Osteocyte (in vitro differentiated cells): ENCODE measurements at regions not wholly inside any gene's neighbourhood (a gene's known extent, or its start where the extent isn't known, plus 50 kb on each side); places are given as distances from the start of the nearest gene placed in this dataset. TPM values are rescaled to one million over a fixed set of nuclear protein-coding genes. Genes with fewer than 3 reads are reported as not detected.

ENCODE experiments used
- DNase-seq: peaks from one replicate; pipeline ENCODE4 v3.0.0; 2021; ENCODE audit warnings: mixed read lengths; ENCODE audit not compliant: unreplicated experiment; ENCODE audit errors: extremely low spot score
- H3K27ac Mint-ChIP-seq: one replicate; pipeline ENCODE4 v1.8.0; 2021; ENCODE audit warnings: mild to moderate bottlenecking, mixed read lengths; ENCODE audit not compliant: unreplicated experiment
- H3K27me3 Mint-ChIP-seq: one replicate; pipeline ENCODE4 v1.8.0; 2021; ENCODE audit warnings: mixed read lengths; ENCODE audit not compliant: unreplicated experiment
- H3K36me3 Mint-ChIP-seq: one replicate; pipeline ENCODE4 v1.8.0; 2021; ENCODE audit warnings: mixed read lengths; ENCODE audit not compliant: unreplicated experiment
- H3K4me1 Mint-ChIP-seq: one replicate; pipeline ENCODE4 v1.8.0; 2021; ENCODE audit warnings: mixed read lengths; ENCODE audit not compliant: unreplicated experiment
- H3K4me3 Mint-ChIP-seq: one replicate; pipeline ENCODE4 v1.8.0; 2021; ENCODE audit warnings: mild to moderate bottlenecking, moderate library complexity, mixed read lengths; ENCODE audit not compliant: unreplicated experiment
- H3K9me3 Mint-ChIP-seq: one replicate; pipeline ENCODE4 v1.8.0; 2021; ENCODE audit warnings: mixed read lengths; ENCODE audit not compliant: unreplicated experiment
- microRNA-seq: library from miRNA; unstranded; fragments of <30 nt; microRNA quantifications from one replicate; pipeline ENCODE4 v1.1.0, GENCODE V29; 2020; ENCODE audit not compliant: unreplicated experiment
- TF ChIP-seq, protein P1 (sequence below): fragments of 200-600 bp; sonication (generic); IDR thresholded peaks from 2 replicates; pipeline ENCODE4 v1.5.0; 2021; ENCODE audit warnings: antibody characterized with exemption, mild to moderate bottlenecking, moderate library complexity

DNA sequence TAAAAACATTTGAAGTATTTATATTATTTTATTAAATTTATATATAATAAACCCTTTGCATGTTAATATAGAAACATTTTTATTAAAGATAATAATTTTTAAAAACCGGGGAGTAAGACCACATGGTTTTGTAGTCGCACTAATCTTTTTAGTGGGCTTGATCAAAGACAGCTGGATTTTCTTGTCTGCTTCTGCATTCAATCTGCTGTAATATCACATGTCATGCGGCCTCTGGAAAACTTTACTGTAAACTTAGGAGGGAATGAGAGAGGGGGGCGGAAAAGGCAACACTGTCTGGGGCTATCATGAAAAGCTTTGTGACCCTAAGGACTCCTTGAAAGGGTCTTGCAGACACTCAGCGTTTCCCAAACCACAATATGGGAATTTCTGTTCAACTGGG is 62.8 kb upstream of the NLGN4X start:
- Mint-ChIP-seq H3K4me1 (no peaks in the 10 kb centered on the region), H3K4me3 (no peak overlapping the region), H3K27ac (no peak overlapping the region), H3K27me3 (no peaks in the 10 kb centered on the region), H3K36me3 (no peaks in the 10 kb centered on the region), H3K9me3 (peaks cover 31% of the 10 kb centered on the region)
- TF ChIP-seq, protein P1, sequence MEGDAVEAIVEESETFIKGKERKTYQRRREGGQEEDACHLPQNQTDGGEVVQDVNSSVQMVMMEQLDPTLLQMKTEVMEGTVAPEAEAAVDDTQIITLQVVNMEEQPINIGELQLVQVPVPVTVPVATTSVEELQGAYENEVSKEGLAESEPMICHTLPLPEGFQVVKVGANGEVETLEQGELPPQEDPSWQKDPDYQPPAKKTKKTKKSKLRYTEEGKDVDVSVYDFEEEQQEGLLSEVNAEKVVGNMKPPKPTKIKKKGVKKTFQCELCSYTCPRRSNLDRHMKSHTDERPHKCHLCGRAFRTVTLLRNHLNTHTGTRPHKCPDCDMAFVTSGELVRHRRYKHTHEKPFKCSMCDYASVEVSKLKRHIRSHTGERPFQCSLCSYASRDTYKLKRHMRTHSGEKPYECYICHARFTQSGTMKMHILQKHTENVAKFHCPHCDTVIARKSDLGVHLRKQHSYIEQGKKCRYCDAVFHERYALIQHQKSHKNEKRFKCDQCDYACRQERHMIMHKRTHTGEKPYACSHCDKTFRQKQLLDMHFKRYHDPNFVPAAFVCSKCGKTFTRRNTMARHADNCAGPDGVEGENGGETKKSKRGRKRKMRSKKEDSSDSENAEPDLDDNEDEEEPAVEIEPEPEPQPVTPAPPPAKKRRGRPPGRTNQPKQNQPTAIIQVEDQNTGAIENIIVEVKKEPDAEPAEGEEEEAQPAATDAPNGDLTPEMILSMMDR: no peak
- no peak for DNase-seq

DNA sequence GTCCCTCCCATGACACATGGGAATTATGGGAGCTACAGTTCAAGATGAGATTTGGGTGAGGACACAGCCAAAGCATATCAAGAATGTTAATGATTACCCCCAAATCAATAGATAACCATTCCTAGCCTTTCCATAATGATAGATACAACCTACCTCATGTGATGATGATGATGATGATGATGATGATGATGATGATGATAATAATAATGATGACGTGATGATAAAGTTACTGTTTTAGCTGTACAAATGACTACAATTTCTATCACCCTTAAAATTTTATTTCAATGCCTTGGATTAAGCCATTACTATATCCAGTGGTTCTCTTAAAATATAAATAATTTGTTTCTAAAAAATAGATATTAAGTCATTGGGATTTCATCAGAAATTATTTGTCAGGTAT is 55.2 kb upstream of the NLGN4X start:
- Mint-ChIP-seq H3K36me3 (no peaks in the 10 kb centered on the region), H3K9me3 (peaks cover 52% of the 10 kb centered on the region), H3K4me3 (no peak overlapping the region), H3K27ac (no peak overlapping the region), H3K27me3 (no peaks in the 10 kb centered on the region), H3K4me1 (no peaks in the 10 kb centered on the region)
- no peak for DNase-seq
- TF ChIP-seq, protein P1: no peak

DNA sequence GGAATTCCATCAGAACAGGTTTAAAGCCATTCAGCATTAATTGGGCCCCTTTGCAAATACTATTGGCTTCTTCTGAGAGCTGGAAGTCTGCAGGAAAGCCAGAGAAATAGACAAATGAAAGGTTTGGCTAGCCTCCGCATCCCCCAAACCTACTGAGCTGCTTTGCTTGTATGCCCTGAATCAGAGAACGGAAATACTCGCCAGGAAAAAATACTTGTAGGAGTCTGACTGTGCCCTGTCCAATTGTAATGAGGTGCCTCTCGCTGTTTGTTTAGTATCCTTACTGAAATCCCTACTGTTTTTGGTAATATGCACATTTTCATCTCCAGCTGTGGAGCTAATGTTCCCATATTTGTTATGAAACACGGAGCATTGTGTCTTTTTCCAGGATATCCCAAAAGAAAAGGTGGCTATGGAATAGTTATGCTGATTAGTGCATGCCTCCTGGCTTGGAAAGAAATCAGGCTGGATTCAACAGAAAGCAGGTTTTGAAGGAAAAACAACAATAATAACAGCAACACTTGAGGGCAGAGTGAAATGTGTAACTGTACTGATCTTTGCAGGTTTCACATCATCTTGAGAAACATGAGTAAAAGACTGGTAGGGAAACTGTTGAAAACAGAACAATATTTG is 50.7 kb upstream of the NLGN4X start:
- Mint-ChIP-seq H3K27me3 (no peaks in the 10 kb centered on the region), H3K9me3 (peaks cover 48% of the 10 kb centered on the region), H3K4me1 (no peaks in the 10 kb centered on the region), H3K36me3 (no peaks in the 10 kb centered on the region), H3K4me3 (no peak overlapping the region), H3K27ac (no peak overlapping the region)
- TF ChIP-seq, protein P1: no peak
- no peak for DNase-seq

Small RNA genes lying in the stretch of these regions (microRNA-seq; reads per million reads assigned to microRNA genes)
- gene MIR4770: not detected
